ENCODE measurements at regions not wholly inside any gene's neighbourhood (a gene's known extent, or its start where the extent isn't known, plus 50 kb on each side); places are given as distances from the start of the nearest gene placed in this dataset.

DNA sequence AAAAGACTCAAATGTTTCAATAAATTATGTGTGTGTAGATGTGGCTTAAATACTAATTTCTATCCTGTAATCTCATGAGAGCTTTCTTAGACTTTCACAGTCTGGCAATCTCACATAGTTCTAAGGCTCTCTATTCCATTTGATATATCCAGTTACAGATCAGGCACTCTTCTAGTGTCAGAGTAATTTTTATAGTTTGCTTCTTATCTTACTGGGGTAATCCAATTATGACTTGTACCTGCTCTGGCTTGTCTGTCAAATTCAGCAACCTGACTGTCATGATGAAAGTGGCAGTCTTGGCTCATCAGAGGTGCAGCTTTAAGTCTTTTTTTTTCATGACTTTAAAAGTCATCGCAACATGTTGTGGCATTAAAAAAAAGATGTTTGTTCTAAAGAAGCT is 513.2 kb upstream of the MAN1A1 start:
- TF ChIP-seq EZH2phosphoT487 (IDR thresholded peaks at IDR 0.05; ENCODE audit: low read depth) (no peak), CTCF (IDR thresholded peaks at IDR 0.05; ENCODE audit: low read depth, low read length) (no peak)
- no peaks in the 10 kb centered on the region for H3K36me3 ChIP-seq (replicated peaks; ENCODE audit: low read depth, low read length)

GRCh38 chr6:119858901-119859300 is 509.3 kb upstream of the MAN1A1 start:
- Histone ChIP-seq H3K4me2 (ENCODE audit: low read length) (no peak overlapping the region), H3K79me2 (ENCODE audit: low read length) (no peaks in the 10 kb centered on the region), H3K9me3 (ENCODE audit: insufficient read depth, low read length) (no peaks in the 10 kb centered on the region), H3K9ac (ENCODE audit: low read length) (no peak overlapping the region), H3K27ac (ENCODE audit: low read length) (no peak overlapping the region), H4K20me1 (ENCODE audit: insufficient read depth, low read length) (no peaks in the 10 kb centered on the region), H3K27me3 (ENCODE audit: low read depth, low read length) (no peaks in the 10 kb centered on the region), H3K4me3 (ENCODE audit: low read length) (no peak overlapping the region), H2AFZ (ENCODE audit: low read depth, low read length) (no peak overlapping the region), H3K4me1 (ENCODE audit: low read length) (no peaks in the 10 kb centered on the region), H3K36me3 (replicated peaks; ENCODE audit: low read depth, low read length) (no peaks in the 10 kb centered on the region)
- TF ChIP-seq CTCF (IDR thresholded peaks at IDR 0.05; ENCODE audit: low read depth, low read length) (no peak), EZH2phosphoT487 (IDR thresholded peaks at IDR 0.05; ENCODE audit: low read depth) (no peak)

More for the DNA sequence above, 513.2 kb upstream of the MAN1A1 start:
- no peaks in the 10 kb centered on the region for H3K27me3 ChIP-seq (ENCODE audit: low read depth, low read length)
- no peak overlapping the region for H3K4me2 ChIP-seq (ENCODE audit: low read length)
- H3K4me1 ChIP-seq (ENCODE audit: low read length): no peaks in the 10 kb centered on the region
- H3K79me2 ChIP-seq (ENCODE audit: low read length): no peaks in the 10 kb centered on the region
- H4K20me1 ChIP-seq (ENCODE audit: insufficient read depth, low read length): no peaks in the 10 kb centered on the region
- H3K4me3 ChIP-seq (ENCODE audit: low read length): no peak overlapping the region
- no peaks in the 10 kb centered on the region for H3K9me3 ChIP-seq (ENCODE audit: insufficient read depth, low read length)
- no peak overlapping the region for H3K9ac ChIP-seq (ENCODE audit: low read length)
- no peak overlapping the region for H3K27ac ChIP-seq (ENCODE audit: low read length)
- no peak overlapping the region for H2AFZ ChIP-seq (ENCODE audit: low read depth, low read length)

GRCh38 chr6:119856136-119856535 is 506.6 kb upstream of the MAN1A1 start:
- Histone ChIP-seq H3K79me2 (ENCODE audit: low read length) (no peaks in the 10 kb centered on the region), H3K9ac (ENCODE audit: low read length) (no peak overlapping the region), H3K27me3 (ENCODE audit: low read depth, low read length) (no peaks in the 10 kb centered on the region), H3K27ac (ENCODE audit: low read length) (no peak overlapping the region), H3K9me3 (ENCODE audit: insufficient read depth, low read length) (no peaks in the 10 kb centered on the region), H3K36me3 (replicated peaks; ENCODE audit: low read depth, low read length) (no peaks in the 10 kb centered on the region), H4K20me1 (ENCODE audit: insufficient read depth, low read length) (no peaks in the 10 kb centered on the region), H3K4me1 (ENCODE audit: low read length) (no peaks in the 10 kb centered on the region), H3K4me3 (ENCODE audit: low read length) (no peak overlapping the region), H2AFZ (ENCODE audit: low read depth, low read length) (no peak overlapping the region), H3K4me2 (ENCODE audit: low read length) (peak overlapping the region; percentile 20; the same call in 1 of the 2 replicates)
- TF ChIP-seq CTCF (IDR thresholded peaks at IDR 0.05; ENCODE audit: low read depth, low read length): no peak
- TF ChIP-seq EZH2phosphoT487 (IDR thresholded peaks at IDR 0.05; ENCODE audit: low read depth): no peak

DNA sequence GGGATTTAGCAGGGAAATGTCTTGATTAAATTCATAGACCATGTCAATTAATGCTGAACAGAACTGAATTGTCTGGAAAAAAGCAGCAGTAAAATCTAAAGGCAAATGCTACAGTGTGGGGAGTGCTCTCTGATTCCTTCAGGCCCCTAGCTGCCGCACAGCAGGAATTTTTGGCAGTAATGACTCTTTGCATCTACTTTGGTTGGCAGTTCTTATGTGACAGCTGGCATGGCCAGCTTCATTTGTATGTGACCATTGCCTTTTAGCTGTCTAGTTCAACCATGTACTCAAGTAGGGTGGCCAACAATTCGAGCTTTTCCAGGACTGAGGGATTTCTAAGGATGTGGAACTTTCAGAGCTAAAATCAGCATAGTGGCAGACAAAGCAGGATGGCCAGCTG is 499.1 kb upstream of the MAN1A1 start:
- H3K4me1 ChIP-seq (ENCODE audit: low read length): no peaks in the 10 kb centered on the region
- no peak overlapping the region for H3K4me3 ChIP-seq (ENCODE audit: low read length)
- no peak overlapping the region for H3K9ac ChIP-seq (ENCODE audit: low read length)
- H3K4me2 ChIP-seq (ENCODE audit: low read length): no peak overlapping the region
- H3K27me3 ChIP-seq (ENCODE audit: low read depth, low read length): no peaks in the 10 kb centered on the region
- H3K9me3 ChIP-seq (ENCODE audit: insufficient read depth, low read length): no peaks in the 10 kb centered on the region
- no peak overlapping the region for H2AFZ ChIP-seq (ENCODE audit: low read depth, low read length)
- H3K79me2 ChIP-seq (ENCODE audit: low read length): no peaks in the 10 kb centered on the region
- TF ChIP-seq CTCF (IDR thresholded peaks at IDR 0.05; ENCODE audit: low read depth, low read length) (no peak), EZH2phosphoT487 (IDR thresholded peaks at IDR 0.05; ENCODE audit: low read depth) (no peak)
- H3K27ac ChIP-seq (ENCODE audit: low read length): no peak overlapping the region
- H4K20me1 ChIP-seq (ENCODE audit: insufficient read depth, low read length): no peaks in the 10 kb centered on the region
- H3K36me3 ChIP-seq (replicated peaks; ENCODE audit: low read depth, low read length): no peaks in the 10 kb centered on the region
